ENCODE measurements at regions not wholly inside any gene's neighbourhood (a gene's known extent, or its start where the extent isn't known, plus 50 kb on each side); places are given as distances from the start of the nearest gene placed in this dataset.

DNA sequence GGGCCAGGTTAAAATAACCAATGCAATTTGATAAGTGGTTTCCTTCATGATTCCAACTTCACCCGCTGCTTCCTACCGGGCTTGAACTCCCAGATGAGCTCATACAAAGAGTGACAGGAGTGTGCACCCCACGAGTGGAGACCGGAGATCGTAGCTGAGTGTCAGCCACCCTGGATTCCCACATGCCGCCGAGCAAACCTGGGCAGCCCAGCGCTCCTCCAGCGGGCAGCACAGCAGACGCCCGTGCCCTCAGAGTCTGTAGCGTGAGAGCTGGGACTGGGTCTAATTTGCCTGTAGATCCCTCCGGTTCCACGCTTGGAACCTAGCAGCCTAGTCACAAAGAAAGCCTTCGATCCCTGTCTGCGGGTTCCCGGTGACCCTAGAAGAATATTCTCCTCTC is 476.1 kb upstream of the MGMT start:
- H3K27ac ChIP-seq (ENCODE audit: poor library complexity, severe bottlenecking), result no peak overlapping the region
- H3K4me3 ChIP-seq (ENCODE audit: severe bottlenecking), result no peak overlapping the region
- no peaks in the 10 kb centered on the region for H3K36me3 ChIP-seq (ENCODE audit: low read depth)
- TF ChIP-seq CTCF (IDR thresholded peaks at IDR 0.05; ENCODE audit: poor library complexity, severe bottlenecking), result no peak
- DNase-seq (ENCODE audit: low spot score) (no peak), ATAC-seq (ENCODE audit: low read depth) (no peak)
- no peaks in the 10 kb centered on the region for H3K4me1 ChIP-seq (ENCODE audit: insufficient read depth, poor library complexity, severe bottlenecking)
- no peaks in the 10 kb centered on the region for H3K9me3 ChIP-seq (ENCODE audit: severe bottlenecking)
- H3K27me3 ChIP-seq (ENCODE audit: insufficient read depth, poor library complexity, severe bottlenecking), result no peaks in the 10 kb centered on the region

DNA sequence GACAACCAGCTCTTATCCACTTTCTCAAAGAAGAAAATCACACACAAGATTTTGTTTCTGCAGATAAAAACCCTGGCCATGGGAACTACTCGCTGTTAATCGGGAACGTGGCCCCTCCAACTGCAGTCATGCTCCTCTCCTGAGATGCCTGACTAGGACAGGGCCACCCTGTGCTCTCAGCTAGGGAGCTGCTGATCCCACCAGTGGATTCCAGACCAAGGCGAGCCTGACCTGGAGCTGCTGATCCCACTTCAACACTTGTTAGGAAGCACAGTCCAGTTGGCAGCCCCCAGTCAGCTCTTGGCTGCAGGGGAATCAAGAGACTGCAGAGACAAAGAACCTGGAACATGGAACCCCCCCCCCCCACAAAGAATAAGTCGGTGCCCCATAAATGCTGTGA is 474.3 kb upstream of the MGMT start:
- H3K36me3 ChIP-seq (ENCODE audit: low read depth), result no peaks in the 10 kb centered on the region
- no peaks in the 10 kb centered on the region for H3K9me3 ChIP-seq (ENCODE audit: severe bottlenecking)
- no peak overlapping the region for H3K27ac ChIP-seq (ENCODE audit: poor library complexity, severe bottlenecking)
- no peak for TF ChIP-seq CTCF (IDR thresholded peaks at IDR 0.05; ENCODE audit: poor library complexity, severe bottlenecking)
- H3K27me3 ChIP-seq (ENCODE audit: insufficient read depth, poor library complexity, severe bottlenecking), result no peaks in the 10 kb centered on the region
- H3K4me1 ChIP-seq (ENCODE audit: insufficient read depth, poor library complexity, severe bottlenecking), result no peaks in the 10 kb centered on the region
- no peak overlapping the region for H3K4me3 ChIP-seq (ENCODE audit: severe bottlenecking)
- DNase-seq (ENCODE audit: low spot score), result no peak
- ATAC-seq (ENCODE audit: low read depth), result no peak

DNA sequence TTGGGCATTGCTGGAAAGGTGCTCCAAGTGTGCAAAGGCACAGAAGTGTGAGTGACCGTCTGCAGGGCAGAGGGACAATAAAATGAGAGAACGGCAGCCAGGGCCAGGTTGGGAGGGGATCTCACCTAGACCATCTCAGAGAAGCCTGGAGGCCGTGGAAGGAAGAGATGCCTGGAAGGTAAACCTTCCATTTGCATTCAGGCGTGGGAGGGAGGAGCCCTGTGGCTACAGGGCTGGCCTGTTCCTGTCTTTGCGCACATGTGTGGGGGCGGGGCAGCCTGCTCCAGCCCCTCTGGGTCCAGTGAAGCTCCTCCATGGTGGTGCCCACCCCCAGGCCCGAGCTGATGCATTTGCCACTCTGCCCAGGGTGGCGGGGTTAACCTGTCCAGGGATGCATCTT is 473.6 kb upstream of the MGMT start:
- no peak for TF ChIP-seq CTCF (IDR thresholded peaks at IDR 0.05; ENCODE audit: poor library complexity, severe bottlenecking)
- Histone ChIP-seq H3K4me1 (ENCODE audit: insufficient read depth, poor library complexity, severe bottlenecking) (no peaks in the 10 kb centered on the region), H3K9me3 (ENCODE audit: severe bottlenecking) (no peaks in the 10 kb centered on the region), H3K4me3 (ENCODE audit: severe bottlenecking) (no peak overlapping the region), H3K36me3 (ENCODE audit: low read depth) (no peaks in the 10 kb centered on the region), H3K27me3 (ENCODE audit: insufficient read depth, poor library complexity, severe bottlenecking) (no peaks in the 10 kb centered on the region), H3K27ac (ENCODE audit: poor library complexity, severe bottlenecking) (no peak overlapping the region)
- ATAC-seq (ENCODE audit: low read depth), result no peak
- DNase-seq (ENCODE audit: low spot score), result no peak

- Histone ChIP-seq H3K4me3 (ENCODE audit: severe bottlenecking) (no peak overlapping the region), H3K27ac (ENCODE audit: poor library complexity, severe bottlenecking) (no peak overlapping the region), H3K4me1 (ENCODE audit: insufficient read depth, poor library complexity, severe bottlenecking) (no peaks in the 10 kb centered on the region), H3K9me3 (ENCODE audit: severe bottlenecking) (no peaks in the 10 kb centered on the region), H3K27me3 (ENCODE audit: insufficient read depth, poor library complexity, severe bottlenecking) (no peaks in the 10 kb centered on the region), H3K36me3 (ENCODE audit: low read depth) (no peaks in the 10 kb centered on the region)
- DNase-seq (ENCODE audit: low spot score) (no peak), ATAC-seq (ENCODE audit: low read depth) (no peak)
- TF ChIP-seq CTCF (IDR thresholded peaks at IDR 0.05; ENCODE audit: poor library complexity, severe bottlenecking), result no peak
Observed at GRCh38 chr10:128993911-128994538, 473.0 kb upstream of the MGMT start.

DNA sequence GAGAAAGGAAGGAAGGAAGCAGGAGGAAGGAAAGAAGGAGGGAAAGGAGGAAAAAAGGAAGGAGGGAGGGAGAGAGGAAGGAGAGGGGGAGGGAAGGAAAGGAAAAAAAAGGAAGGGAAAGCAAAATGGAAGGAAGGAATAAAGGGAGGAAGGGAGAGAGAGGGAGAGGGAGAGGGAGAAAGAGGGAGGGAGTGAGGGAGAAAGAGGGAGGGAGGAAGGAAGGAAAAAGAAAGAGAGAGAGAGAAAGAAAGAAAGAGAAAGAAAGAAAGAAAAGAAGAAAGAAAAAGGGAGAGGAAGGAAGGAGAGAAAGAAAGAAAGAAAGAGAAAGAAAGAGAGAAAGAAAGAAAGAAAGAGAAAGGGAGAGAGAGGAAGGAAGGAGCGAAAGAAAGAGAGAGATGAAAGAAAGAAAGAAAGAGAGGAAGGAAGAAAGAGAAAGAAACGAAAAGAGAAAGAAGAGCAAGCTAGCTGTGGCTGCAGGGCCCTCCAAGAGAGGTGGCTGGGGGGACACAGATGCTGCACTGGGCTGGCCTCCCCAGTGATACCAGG is 472.4 kb upstream of the MGMT start:
- ATAC-seq (ENCODE audit: low read depth) (no peak), DNase-seq (ENCODE audit: low spot score) (no peak)
- Histone ChIP-seq H3K4me3 (ENCODE audit: severe bottlenecking) (no peak overlapping the region), H3K9me3 (ENCODE audit: severe bottlenecking) (no peaks in the 10 kb centered on the region), H3K4me1 (ENCODE audit: insufficient read depth, poor library complexity, severe bottlenecking) (no peaks in the 10 kb centered on the region), H3K27ac (ENCODE audit: poor library complexity, severe bottlenecking) (no peak overlapping the region), H3K27me3 (ENCODE audit: insufficient read depth, poor library complexity, severe bottlenecking) (no peaks in the 10 kb centered on the region), H3K36me3 (ENCODE audit: low read depth) (no peaks in the 10 kb centered on the region)
- no peak for TF ChIP-seq CTCF (IDR thresholded peaks at IDR 0.05; ENCODE audit: poor library complexity, severe bottlenecking)

Data from RWPE2 (cell line).